Activated CD8-positive, alpha-beta memory T cell treated with anti-CD3 and anti-CD28 coated beads, Interleukin-2, amount 50 U/mL, for 48 hours (primary cell): ENCODE measurements at regions not wholly inside any gene's neighbourhood (a gene's known extent, or its start where the extent isn't known, plus 50 kb on each side); places are given as distances from the start of the nearest gene placed in this dataset.
"Not testable (repeated sequence)": the region's sequence is repeated elsewhere in the genome, so short reads cannot be mapped to it uniquely, and the experiment has no call there.

Experiments used
- DNase-seq: peaks from one replicate; pipeline ENCODE4 v3.0.0-alpha.2; 2020

DNA sequence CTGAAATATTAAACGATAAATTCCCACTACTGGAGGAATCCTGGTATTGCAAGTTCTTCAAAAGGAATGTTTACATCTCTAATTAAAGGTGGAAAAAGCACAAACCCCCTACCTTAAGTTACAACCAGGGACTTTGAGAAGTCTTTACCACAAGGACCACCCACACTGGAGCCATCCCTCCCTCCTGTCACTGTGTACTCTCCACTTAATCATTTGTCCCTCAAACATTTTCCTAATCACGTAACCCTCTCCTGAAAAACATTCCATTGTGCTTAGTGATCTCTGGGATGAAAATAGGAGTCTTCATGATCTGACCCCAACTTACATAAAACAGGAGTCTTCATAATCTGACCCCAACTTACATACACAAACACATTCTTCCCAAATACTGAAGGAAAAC, 85.7 kb downstream of the SUCLG1 start:
- DNase-seq, result no peak

DNA sequence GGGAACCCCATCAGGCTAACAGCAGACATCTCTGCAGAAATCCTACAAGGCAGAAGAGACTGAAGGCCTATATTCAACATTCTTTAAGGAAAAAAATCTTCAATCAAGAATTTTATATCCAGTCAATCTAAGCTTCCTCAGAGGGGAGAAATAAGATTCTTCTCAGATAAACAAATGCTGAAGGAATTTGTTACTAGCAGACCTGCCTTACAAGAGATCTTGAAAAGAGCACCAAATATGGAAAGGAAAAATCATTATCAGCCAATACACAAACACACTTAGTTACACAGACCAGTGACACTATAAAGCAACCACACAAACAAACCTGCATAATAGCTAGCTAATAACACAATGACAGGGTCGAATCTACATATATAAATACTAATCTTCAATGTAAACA, 96.5 kb downstream of the SUCLG1 start:
- no peak for DNase-seq

GRCh38 chr2:84338069-84338468, 121.0 kb downstream of the SUCLG1 start:
- no peak for DNase-seq

DNA sequence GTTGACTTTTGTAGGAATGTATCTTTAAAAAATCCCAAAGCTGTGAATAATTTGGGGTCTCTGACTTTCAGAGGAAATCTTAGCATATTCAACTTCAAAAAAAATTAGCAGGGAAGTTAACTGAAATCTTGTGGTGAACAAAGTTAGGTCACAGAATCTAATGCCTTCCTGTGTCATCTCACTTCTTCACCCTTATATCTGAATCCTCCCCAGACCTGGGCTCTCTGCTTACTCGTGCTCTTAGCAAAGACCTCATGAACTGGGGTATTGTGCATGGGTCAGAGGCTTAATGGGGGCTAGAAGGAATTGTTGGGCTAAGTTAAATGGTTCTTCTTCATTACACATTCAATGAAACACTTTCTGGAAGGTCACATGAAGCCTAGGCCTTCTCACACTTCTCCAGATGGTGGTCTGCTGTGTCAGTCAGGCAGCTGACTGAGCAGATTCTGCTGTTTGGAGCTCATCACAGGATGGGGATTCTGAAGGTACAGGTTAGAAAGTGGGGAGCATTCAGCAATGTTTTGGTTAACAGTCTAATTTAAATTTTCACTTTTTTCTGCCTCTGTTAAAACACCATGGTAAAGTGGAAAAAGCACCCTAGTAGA, 131.3 kb downstream of the SUCLG1 start:
- DNase-seq, result no peak

DNA sequence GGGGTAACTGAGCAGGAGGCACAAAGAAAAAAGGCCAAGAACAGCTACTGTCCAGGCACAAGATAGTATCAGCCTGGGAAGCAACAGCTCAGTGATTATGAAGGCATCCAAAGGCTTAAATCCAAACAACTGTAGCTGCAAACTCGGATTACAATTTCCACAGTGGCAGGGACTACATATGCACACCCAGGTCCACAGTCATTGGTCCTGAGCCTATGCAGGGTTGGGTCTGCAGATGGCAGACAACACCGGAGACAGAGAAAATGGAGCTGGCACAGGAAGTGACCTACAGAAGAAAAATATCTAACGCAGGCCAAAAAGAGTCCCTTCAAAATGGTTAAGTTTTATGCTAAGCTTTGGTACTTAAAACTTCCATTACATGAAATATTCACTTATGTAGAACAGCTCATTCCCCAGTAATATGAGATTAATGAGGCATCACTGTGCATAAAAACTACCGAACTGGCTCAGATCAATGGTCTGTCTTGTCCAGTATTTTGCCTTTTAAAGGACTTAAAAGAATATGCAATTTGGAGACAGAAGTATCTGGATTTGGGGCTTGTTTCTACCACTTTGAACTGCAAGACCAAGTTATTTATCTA, 132.1 kb downstream of the SUCLG1 start:
- DNase-seq, result no peak

- no peak for DNase-seq
Observed at GRCh38 chr2:84323890-84324289, 135.2 kb downstream of the SUCLG1 start.

GRCh38 chr2:84320940-84321339, 138.1 kb downstream of the SUCLG1 start:
- no peak for DNase-seq

DNA sequence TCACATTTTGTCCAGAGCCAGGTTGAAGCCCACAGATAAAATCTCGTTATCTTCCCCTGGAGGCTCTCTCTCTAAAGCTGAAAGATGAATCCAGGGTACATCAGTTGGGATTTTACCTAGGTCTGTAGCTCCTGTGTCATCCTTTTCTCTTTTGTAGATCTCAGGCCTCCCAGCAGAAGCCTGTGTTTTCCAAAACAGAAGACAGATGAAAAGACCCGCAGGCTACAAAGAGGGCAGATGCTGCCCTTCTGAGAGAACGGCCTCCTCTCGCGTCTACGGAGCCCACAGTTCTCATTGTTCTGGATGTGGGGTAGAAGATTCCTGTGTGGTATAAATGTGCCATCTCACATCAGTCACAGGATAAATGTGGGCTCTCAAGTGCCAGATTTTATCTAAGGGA, 139.5 kb downstream of the SUCLG1 start:
- DNase-seq, result no peak

- no peak for DNase-seq
Observed at GRCh38 chr2:84317135-84317534, 141.9 kb downstream of the SUCLG1 start.

DNA sequence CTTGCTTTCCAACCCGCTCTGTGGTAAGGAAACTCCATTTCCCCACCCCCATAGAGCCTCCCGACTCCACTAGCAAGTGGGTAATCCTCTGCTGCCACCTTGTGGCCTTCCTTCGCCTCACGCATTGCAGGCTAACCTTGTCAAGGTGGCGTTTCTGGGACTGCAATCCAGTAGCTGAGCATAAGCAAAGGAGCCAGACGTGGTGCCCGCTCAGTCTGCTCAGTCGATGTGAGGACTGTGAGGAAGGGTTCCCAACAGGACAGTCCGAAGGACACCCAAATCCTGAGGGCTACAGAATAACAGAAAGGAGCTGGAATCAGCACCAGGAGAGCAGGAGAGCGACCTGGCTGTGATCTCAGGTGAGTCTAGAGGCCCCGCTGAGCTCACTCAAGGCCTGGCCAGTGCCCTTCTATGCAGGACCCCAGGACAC, 144.2 kb downstream of the SUCLG1 start:
- DNase-seq, result peak; percentile 89

DNA sequence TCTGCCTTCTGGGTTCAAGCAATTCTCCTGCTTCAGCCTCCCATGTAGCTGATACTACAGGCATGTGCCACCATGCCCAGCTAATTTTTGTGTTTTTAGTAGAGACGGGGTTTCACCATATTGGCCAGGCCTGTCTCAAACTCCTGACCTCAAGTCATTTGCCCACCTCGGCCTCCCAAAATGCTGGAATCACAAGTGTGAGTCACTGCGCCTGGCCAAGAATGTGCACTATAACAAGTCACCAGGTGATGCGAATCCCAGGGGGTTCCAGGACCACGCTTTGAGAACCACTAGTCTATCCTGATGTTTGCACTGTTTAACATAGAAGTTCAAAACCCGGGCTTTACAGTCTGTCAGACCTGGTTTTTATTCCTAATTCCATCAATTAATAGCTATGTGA, 144.8 kb downstream of the SUCLG1 start:
- no peak for DNase-seq

GRCh38 chr2:84309281-84309680, 149.8 kb downstream of the SUCLG1 start:
- DNase-seq, result no peak

DNA sequence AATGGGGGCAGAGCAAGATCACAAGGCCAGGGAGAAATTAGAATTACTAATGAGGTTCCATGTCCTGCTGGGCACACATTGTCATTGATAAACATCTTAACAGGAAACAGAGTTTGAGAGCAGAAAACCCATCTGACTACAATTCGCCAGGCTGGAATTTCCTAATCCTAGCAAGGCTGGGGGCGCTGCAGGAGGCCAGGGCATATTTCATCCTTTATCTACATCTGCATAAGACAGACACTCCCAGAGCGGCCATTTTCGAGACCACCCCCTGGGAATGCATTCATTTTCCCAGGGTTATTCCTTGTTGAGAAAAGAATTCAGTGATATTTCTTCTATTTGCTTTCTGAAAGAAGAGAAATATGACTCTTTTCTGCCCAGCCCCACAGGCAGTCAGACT, 152.7 kb downstream of the SUCLG1 start:
- DNase-seq, result no peak

- peak; percentile 52 for DNase-seq
Observed at GRCh38 chr2:84302513-84303412, 156.3 kb downstream of the SUCLG1 start.

- DNase-seq, result no peak
Observed at GRCh38 chr2:84301717-84302116, 157.4 kb downstream of the SUCLG1 start.

DNA sequence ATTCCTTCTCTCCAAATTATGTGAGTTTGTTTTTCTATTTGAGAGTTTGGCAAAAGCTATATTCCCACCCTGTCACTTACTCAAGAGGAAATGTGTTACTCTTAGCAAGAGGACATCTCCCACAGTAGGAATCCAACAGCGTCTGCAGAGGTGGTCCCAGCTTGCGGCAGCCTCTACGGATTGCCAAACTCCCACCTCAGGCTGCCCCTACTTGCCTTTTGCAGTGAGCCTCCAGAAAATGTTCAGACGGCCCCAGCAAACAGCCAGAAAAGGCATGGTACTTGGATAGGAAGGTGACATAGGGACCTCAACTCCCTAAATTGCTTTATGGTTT, 158.4 kb downstream of the SUCLG1 start:
- DNase-seq, result no peak

DNA sequence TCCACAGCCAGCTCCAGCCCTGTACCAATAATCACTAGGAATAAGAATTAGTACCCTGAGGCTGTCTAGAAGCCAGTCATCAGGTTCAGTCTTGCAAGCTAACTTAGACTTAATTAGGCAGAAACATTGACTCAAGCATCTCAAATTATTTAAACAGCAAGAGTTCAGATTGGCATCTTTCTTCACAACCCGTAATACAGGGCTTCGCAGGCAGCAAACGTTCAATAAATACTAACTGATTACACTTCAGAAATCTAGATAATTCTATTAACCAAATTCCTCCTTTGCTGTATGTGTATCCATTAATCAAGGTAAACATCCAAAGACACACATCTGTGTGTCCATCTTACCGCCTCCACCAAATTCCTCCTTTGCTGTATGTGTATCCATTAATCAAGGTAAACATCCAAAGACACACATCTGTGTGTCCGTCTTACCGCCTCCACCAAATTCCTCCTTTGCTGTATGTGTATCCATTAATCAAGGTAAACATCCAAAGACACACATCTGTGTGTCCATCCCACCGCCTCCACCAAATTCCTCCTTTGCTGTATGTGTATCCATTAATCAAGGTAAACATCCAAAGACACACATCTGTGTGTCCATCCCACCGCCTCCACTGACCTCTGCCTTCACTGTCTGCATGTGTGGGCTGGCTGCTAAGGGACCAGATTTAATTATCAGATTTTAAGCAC, 158.9 kb downstream of the SUCLG1 start:
- not testable (repeated sequence) for DNase-seq

DNA sequence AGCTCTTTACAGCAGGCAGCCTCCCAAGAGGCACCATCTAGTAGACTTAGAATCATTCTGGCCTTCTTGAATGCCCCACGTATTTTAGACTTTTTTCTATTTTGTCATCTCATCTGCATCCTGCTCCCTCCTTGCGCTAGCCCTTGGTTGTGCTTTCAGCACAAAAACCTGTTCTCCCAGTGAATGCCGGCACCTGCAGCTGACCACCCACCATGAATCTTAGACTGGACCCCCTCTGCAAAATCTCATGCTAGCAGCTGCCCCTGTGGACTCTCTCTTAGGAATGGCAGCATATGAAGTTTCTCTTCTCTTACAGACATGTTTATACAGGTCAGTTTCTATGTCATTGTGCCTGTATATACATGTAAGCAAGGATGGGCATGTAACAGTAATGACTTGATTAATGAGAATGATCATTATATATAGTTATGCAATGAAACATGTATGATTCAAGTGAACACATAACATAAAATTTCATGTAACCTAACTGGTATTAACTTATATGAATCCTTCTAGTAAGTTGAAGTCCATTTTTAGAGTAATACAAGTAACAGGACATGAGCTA, 159.8 kb downstream of the SUCLG1 start:
- no peak for DNase-seq

GRCh38 chr2:84297155-84297554, 161.9 kb downstream of the SUCLG1 start:
- no peak for DNase-seq

DNA sequence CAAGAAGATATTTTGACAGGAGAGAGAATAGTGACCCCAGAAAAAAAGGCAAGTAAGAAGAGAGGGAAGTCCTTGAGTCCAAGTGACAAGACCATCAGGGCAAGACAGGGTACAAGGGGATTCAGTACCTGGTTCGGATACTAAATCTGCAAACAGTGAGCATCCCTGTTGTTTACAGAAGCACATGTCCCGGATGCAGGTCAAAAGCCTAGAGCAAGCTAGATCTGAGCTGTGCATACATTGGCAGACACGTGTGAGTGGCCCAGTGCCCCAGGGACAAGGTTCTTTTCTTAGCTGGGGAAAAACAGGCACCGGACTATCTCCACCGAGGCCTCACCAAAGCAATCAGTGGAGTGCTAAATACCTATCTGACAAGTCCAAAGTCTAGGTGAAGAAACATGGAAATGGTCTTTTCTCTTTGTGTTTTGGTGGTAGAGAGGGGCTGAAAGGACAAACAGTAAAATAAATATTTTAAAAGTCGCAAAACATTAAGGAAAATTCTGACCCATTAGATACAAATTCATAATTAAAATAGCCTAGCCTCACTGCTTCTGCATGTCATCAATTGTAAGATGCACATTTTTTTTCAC, 165.2 kb downstream of the SUCLG1 start:
- no peak for DNase-seq

- DNase-seq, result no peak
Observed at GRCh38 chr2:84292545-84292944, 166.5 kb downstream of the SUCLG1 start.

- DNase-seq, result no peak
Observed at GRCh38 chr2:84290537-84290936, 168.5 kb downstream of the SUCLG1 start.

DNA sequence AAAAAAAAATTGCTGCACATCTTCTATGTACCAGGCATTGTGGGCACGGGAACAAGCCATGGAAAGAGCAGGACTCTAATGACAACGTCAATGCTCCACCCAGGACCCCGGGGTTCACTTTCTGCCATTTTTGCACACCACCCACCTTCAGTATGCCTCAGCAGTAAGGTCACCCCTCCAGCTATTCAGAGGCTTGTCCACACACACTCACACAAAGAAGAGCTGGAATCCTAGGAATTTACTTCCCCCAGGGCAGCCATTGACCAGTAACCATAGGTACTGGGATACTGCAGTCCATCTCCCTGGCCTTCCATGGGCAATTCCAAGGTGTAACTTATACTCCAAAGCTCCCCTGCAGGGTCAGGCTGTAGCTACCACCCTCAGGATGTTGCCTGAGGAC, 170.8 kb downstream of the SUCLG1 start:
- DNase-seq, result no peak
